ENCODE measurements at regions not wholly inside any gene's neighbourhood (a gene's known extent, or its start where the extent isn't known, plus 50 kb on each side); places are given as distances from the start of the nearest gene placed in this dataset.

DNA sequence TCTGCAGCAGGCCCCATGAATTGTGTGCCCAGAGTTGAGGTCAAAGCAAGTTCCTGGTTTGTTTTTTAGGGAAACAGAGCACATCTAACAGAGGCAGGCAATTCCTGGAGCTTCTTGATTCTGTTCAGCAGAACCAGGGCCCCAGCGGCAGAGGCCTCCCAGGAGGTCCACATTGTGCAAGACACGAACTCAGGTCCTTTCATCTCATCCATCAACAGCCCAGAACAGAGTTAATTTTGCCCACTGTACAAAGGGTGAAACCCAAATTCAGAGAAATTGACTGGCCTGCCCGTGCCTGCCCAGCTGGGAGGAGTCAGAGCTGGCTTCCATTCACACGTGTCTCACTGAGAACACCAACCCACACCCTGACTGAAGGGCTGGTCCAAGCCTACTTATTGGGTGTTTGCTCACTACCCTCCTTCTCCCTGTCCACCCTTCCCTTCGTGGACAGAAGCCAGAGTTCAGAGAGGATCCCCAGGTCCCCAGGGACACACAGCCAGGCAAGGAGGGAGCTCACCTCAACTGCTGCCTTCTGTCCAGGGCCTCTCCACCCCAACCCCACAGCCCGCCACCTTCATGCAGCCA is 607.1 kb downstream of the TBC1D22A start:
- DNase-seq (ENCODE audit: low spot score), result no peak
- no peak overlapping the region for H3K23ac ChIP-seq (ENCODE audit: low read depth, low read length, poor library complexity)

DNA sequence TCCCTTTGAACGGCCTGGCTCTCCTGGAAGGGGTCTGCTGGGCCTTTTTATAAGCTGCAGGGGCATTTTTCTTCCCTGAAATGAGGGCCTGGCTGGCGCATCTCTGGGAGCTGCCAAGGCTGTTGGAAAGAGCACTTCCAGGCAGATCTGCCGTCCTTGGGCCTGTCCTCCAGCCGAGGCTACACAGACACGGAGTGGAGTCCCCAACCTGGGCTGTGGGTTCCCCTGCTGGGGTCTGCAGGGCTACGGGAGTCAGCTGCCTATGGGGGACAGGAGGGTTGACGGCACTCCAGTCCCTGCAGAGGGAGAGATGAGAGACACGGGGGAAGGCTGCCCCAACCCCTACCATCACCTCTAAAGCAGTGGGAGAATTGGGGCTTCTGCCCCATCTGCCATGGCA is 606.6 kb downstream of the TBC1D22A start:
- H3K9me3 ChIP-seq (replicated peaks in 1 of 2; ENCODE audit: control insufficient read depth in 2 of 2, insufficient read depth in 1 of 2, low read depth in 1 of 2, low read length in 2 of 2), result peaks cover 0 to 67% of the 10 kb centered on the region in 2 donors
- H2AK5ac ChIP-seq (ENCODE audit: low read depth, low read length), result no peak overlapping the region
- no peaks in the 10 kb centered on the region for H3K36me3 ChIP-seq (replicated peaks in 1 of 2; ENCODE audit: control insufficient read depth in 2 of 2, insufficient read depth in 2 of 2, low read length in 2 of 2)
- H2BK120ac ChIP-seq (ENCODE audit: low read depth, low read length), result no peak overlapping the region
- no peaks in the 10 kb centered on the region for H3K4me1 ChIP-seq (ENCODE audit: control insufficient read depth in 2 of 2, insufficient read depth in 1 of 2, low read depth in 1 of 2, low read length in 2 of 2)
- H3K23ac ChIP-seq (ENCODE audit: low read depth, low read length, poor library complexity), result no peak overlapping the region
- no peak overlapping the region for H3K4ac ChIP-seq (ENCODE audit: low read length)
- no peak for DNase-seq (ENCODE audit: low spot score)
- no peak overlapping the region for H3K14ac ChIP-seq (ENCODE audit: low read length)
- H3K9ac ChIP-seq (ENCODE audit: low read depth, low read length, poor library complexity), result no peak overlapping the region
- peaks cover 0 to 7% (median 0%) of the 10 kb centered on the region in 3 experiments for H3K27me3 ChIP-seq (ENCODE audit: control insufficient read depth in 3 of 3, insufficient read depth in 3 of 3, low read depth in 1 of 3, low read length in 3 of 3)
- no peak overlapping the region for H2AFZ ChIP-seq (ENCODE audit: low read length)
- H4K8ac ChIP-seq (ENCODE audit: low read depth, low read length), result no peak overlapping the region
- no peak overlapping the region for H3K18ac ChIP-seq (ENCODE audit: low read length)
- no peak overlapping the region for H3K27ac ChIP-seq (replicated peaks; ENCODE audit: low read length)
- H3K4me3 ChIP-seq (ENCODE audit: low read length in 2 of 2), result no peak overlapping the region
- H2BK12ac ChIP-seq (ENCODE audit: low read length), result no peak overlapping the region
- H3K4me2 ChIP-seq (ENCODE audit: insufficient read depth, low read length, poor library complexity, severe bottlenecking), result no peak overlapping the region
- H2BK5ac ChIP-seq (ENCODE audit: low read length), result no peak overlapping the region
- no peak overlapping the region for H2BK15ac ChIP-seq (ENCODE audit: low read length)
- H4K91ac ChIP-seq (ENCODE audit: low read depth, low read length, poor library complexity), result no peak overlapping the region
- WGBS, 2 donors (ENCODE audit: extremely low coverage in 2 of 2, insufficient read length in 2 of 2, insufficient replicate concordance in 1 of 2), result no CpG with 5 or more reads among the region's 8 CpGs
- H3K79me1 ChIP-seq (ENCODE audit: low read depth, low read length), result peaks cover 2% of the 10 kb centered on the region

More for the DNA sequence above, 607.1 kb downstream of the TBC1D22A start:
- Histone ChIP-seq H3K27me3 (ENCODE audit: control insufficient read depth in 3 of 3, insufficient read depth in 3 of 3, low read depth in 1 of 3, low read length in 3 of 3) (peaks cover 0 to 7% (median 0%) of the 10 kb centered on the region in 3 experiments), H4K91ac (ENCODE audit: low read depth, low read length, poor library complexity) (no peak overlapping the region), H3K79me1 (ENCODE audit: low read depth, low read length) (peaks cover 2% of the 10 kb centered on the region), H3K4ac (ENCODE audit: low read length) (no peak overlapping the region), H2BK12ac (ENCODE audit: low read length) (no peak overlapping the region), H2AK5ac (ENCODE audit: low read depth, low read length) (no peak overlapping the region), H3K18ac (ENCODE audit: low read length) (no peak overlapping the region), H3K4me1 (ENCODE audit: control insufficient read depth in 2 of 2, insufficient read depth in 1 of 2, low read depth in 1 of 2, low read length in 2 of 2) (no peaks in the 10 kb centered on the region), H3K14ac (ENCODE audit: low read length) (no peak overlapping the region), H2BK15ac (ENCODE audit: low read length) (no peak overlapping the region), H3K9ac (ENCODE audit: low read depth, low read length, poor library complexity) (no peak overlapping the region), H3K27ac (replicated peaks; ENCODE audit: low read length) (no peak overlapping the region), H2BK120ac (ENCODE audit: low read depth, low read length) (no peak overlapping the region), H3K36me3 (replicated peaks in 1 of 2; ENCODE audit: control insufficient read depth in 2 of 2, insufficient read depth in 2 of 2, low read length in 2 of 2) (no peaks in the 10 kb centered on the region), H4K8ac (ENCODE audit: low read depth, low read length) (no peak overlapping the region), H2AFZ (ENCODE audit: low read length) (no peak overlapping the region), H3K4me3 (ENCODE audit: low read length in 2 of 2) (peak overlapping the region in 1 of 2 donors; percentile 50), H3K4me2 (ENCODE audit: insufficient read depth, low read length, poor library complexity, severe bottlenecking) (no peak overlapping the region), H3K9me3 (replicated peaks in 1 of 2; ENCODE audit: control insufficient read depth in 2 of 2, insufficient read depth in 1 of 2, low read depth in 1 of 2, low read length in 2 of 2) (peaks cover 0 to 69% of the 10 kb centered on the region in 2 donors), H2BK5ac (ENCODE audit: low read length) (no peak overlapping the region)
- WGBS, 2 donors (ENCODE audit: extremely low coverage in 2 of 2, insufficient read length in 2 of 2, insufficient replicate concordance in 1 of 2), result no CpG with 5 or more reads among the region's 6 CpGs

- Histone ChIP-seq H3K9me3 (replicated peaks in 1 of 2; ENCODE audit: control insufficient read depth in 2 of 2, insufficient read depth in 1 of 2, low read depth in 1 of 2, low read length in 2 of 2) (peaks cover 0 to 63% of the 10 kb centered on the region in 2 donors), H3K9ac (ENCODE audit: low read depth, low read length, poor library complexity) (no peak overlapping the region), H3K36me3 (replicated peaks in 1 of 2; ENCODE audit: control insufficient read depth in 2 of 2, insufficient read depth in 2 of 2, low read length in 2 of 2) (no peaks in the 10 kb centered on the region), H3K27ac (replicated peaks; ENCODE audit: low read length) (no peak overlapping the region), H3K18ac (ENCODE audit: low read length) (no peak overlapping the region), H4K91ac (ENCODE audit: low read depth, low read length, poor library complexity) (no peak overlapping the region), H3K4me1 (ENCODE audit: control insufficient read depth in 2 of 2, insufficient read depth in 1 of 2, low read depth in 1 of 2, low read length in 2 of 2) (no peaks in the 10 kb centered on the region), H4K8ac (ENCODE audit: low read depth, low read length) (no peak overlapping the region), H3K23ac (ENCODE audit: low read depth, low read length, poor library complexity) (no peak overlapping the region), H2BK12ac (ENCODE audit: low read length) (no peak overlapping the region), H2BK15ac (ENCODE audit: low read length) (no peak overlapping the region), H2AFZ (ENCODE audit: low read length) (no peak overlapping the region), H3K4me3 (ENCODE audit: low read length in 2 of 2) (no peak overlapping the region), H2BK120ac (ENCODE audit: low read depth, low read length) (no peak overlapping the region), H2AK5ac (ENCODE audit: low read depth, low read length) (no peak overlapping the region), H3K4ac (ENCODE audit: low read length) (no peak overlapping the region), H3K27me3 (ENCODE audit: control insufficient read depth in 3 of 3, insufficient read depth in 3 of 3, low read depth in 1 of 3, low read length in 3 of 3) (peaks cover 0 to 7% (median 0%) of the 10 kb centered on the region in 3 experiments), H3K79me1 (ENCODE audit: low read depth, low read length) (peaks cover 2% of the 10 kb centered on the region), H3K14ac (ENCODE audit: low read length) (no peak overlapping the region), H3K4me2 (ENCODE audit: insufficient read depth, low read length, poor library complexity, severe bottlenecking) (no peak overlapping the region), H2BK5ac (ENCODE audit: low read length) (no peak overlapping the region)
- DNase-seq (ENCODE audit: low spot score), result no peak
- WGBS, 2 donors (ENCODE audit: extremely low coverage in 2 of 2, insufficient read length in 2 of 2, insufficient replicate concordance in 1 of 2), result no CpG with 5 or more reads among the region's 21 CpGs
Measured at GRCh38 chr22:47367993-47368945, 605.8 kb downstream of the TBC1D22A start.

GRCh38 chr22:47367107-47367690 is 604.7 kb downstream of the TBC1D22A start:
- Histone ChIP-seq H4K8ac (ENCODE audit: low read depth, low read length) (peak overlapping the region; percentile 77), H2BK12ac (ENCODE audit: low read length) (no peak overlapping the region), H3K27ac (replicated peaks; ENCODE audit: low read length) (no peak overlapping the region), H2BK15ac (ENCODE audit: low read length) (no peak overlapping the region), H3K36me3 (replicated peaks in 1 of 2; ENCODE audit: control insufficient read depth in 2 of 2, insufficient read depth in 2 of 2, low read length in 2 of 2) (no peaks in the 10 kb centered on the region), H3K9me3 (replicated peaks in 1 of 2; ENCODE audit: control insufficient read depth in 2 of 2, insufficient read depth in 1 of 2, low read depth in 1 of 2, low read length in 2 of 2) (peaks cover 0 to 53% of the 10 kb centered on the region in 2 donors), H2BK5ac (ENCODE audit: low read length) (no peak overlapping the region), H2AFZ (ENCODE audit: low read length) (no peak overlapping the region), H4K91ac (ENCODE audit: low read depth, low read length, poor library complexity) (no peak overlapping the region), H3K4me2 (ENCODE audit: insufficient read depth, low read length, poor library complexity, severe bottlenecking) (no peak overlapping the region), H2BK120ac (ENCODE audit: low read depth, low read length) (no peak overlapping the region), H3K27me3 (ENCODE audit: control insufficient read depth in 3 of 3, insufficient read depth in 3 of 3, low read depth in 1 of 3, low read length in 3 of 3) (peaks cover 0 to 5% (median 0%) of the 10 kb centered on the region in 3 experiments), H3K9ac (ENCODE audit: low read depth, low read length, poor library complexity) (no peak overlapping the region), H3K79me1 (ENCODE audit: low read depth, low read length) (peaks cover 2% of the 10 kb centered on the region), H3K4me3 (ENCODE audit: low read length in 2 of 2) (peak overlapping the region in 1 of 2 donors; percentile 35), H3K4ac (ENCODE audit: low read length) (no peak overlapping the region), H3K14ac (ENCODE audit: low read length) (no peak overlapping the region), H2AK5ac (ENCODE audit: low read depth, low read length) (no peak overlapping the region), H3K23ac (ENCODE audit: low read depth, low read length, poor library complexity) (no peak overlapping the region), H3K18ac (ENCODE audit: low read length) (no peak overlapping the region), H3K4me1 (ENCODE audit: control insufficient read depth in 2 of 2, insufficient read depth in 1 of 2, low read depth in 1 of 2, low read length in 2 of 2) (no peaks in the 10 kb centered on the region)
- DNase-seq (ENCODE audit: low spot score), result no peak
- no CpG with 5 or more reads among the region's 7 CpGs for WGBS, 2 donors (ENCODE audit: extremely low coverage in 2 of 2, insufficient read length in 2 of 2, insufficient replicate concordance in 1 of 2)
